ENCODE measurements at regions not wholly inside any gene's neighbourhood (a gene's known extent, or its start where the extent isn't known, plus 50 kb on each side); places are given as distances from the start of the nearest gene placed in this dataset.

- Histone ChIP-seq H3K36me3 (replicated peaks in 1 of 2; ENCODE audit: insufficient read depth in 1 of 2, low read depth in 2 of 2) (no peaks in the 10 kb centered on the region), H3K27ac (no peak overlapping the region), H3K4me1 (peaks cover 7% of the 10 kb centered on the region), H3K27me3 (no peaks in the 10 kb centered on the region), H3K9me3 (no peaks in the 10 kb centered on the region), H3K4me3 (no peak overlapping the region)
- DNase-seq (no peak), ATAC-seq (no peak)
- 89 to 96% methylated on average over 5 of the region's 5 CpGs for WGBS, 2 donors
- intact Hi-C loops (cut with DNase I), result no loop called here
- TF ChIP-seq CTCF (IDR thresholded peaks at IDR 0.05), result no peak
- TF ChIP-seq POLR2A (IDR thresholded peaks at IDR 0.05), result no peak
These were observed 199.0 kb downstream of the ETS1 start for GRCh38 chr11:128388206-128388815.

- H3K9me3 ChIP-seq, result no peaks in the 10 kb centered on the region
- WGBS, 2 donors, result 41 to 58% methylated on average over 3 of the region's 3 CpGs
- intact Hi-C loops (cut with DNase I), result no loop called here
- DNase-seq, result no peak
- TF ChIP-seq CTCF (IDR thresholded peaks at IDR 0.05) (no peak), POLR2A (IDR thresholded peaks at IDR 0.05) (no peak)
- no peaks in the 10 kb centered on the region for H3K36me3 ChIP-seq (replicated peaks in 1 of 2; ENCODE audit: insufficient read depth in 1 of 2, low read depth in 2 of 2)
- no peaks in the 10 kb centered on the region for H3K27me3 ChIP-seq
- H3K4me1 ChIP-seq, result no peaks in the 10 kb centered on the region
- H3K27ac ChIP-seq, result no peak overlapping the region
- H3K4me3 ChIP-seq, result no peak overlapping the region
- ATAC-seq, result no peak
These were observed 207.5 kb downstream of the ETS1 start for GRCh38 chr11:128379587-128380580.

- no peaks in the 10 kb centered on the region for H3K4me1 ChIP-seq
- H3K9me3 ChIP-seq, result no peaks in the 10 kb centered on the region
- ATAC-seq, result no peak
- TF ChIP-seq POLR2A (IDR thresholded peaks at IDR 0.05) (no peak), CTCF (IDR thresholded peaks at IDR 0.05) (no peak)
- no peak overlapping the region for H3K4me3 ChIP-seq
- intact Hi-C loops (cut with DNase I), result no loop called here
- 0 to 7% methylated on average over 1 of the region's 1 CpG for WGBS, 2 donors
- no peaks in the 10 kb centered on the region for H3K27me3 ChIP-seq
- H3K27ac ChIP-seq, result no peak overlapping the region
- H3K36me3 ChIP-seq (replicated peaks in 1 of 2; ENCODE audit: insufficient read depth in 1 of 2, low read depth in 2 of 2), result no peaks in the 10 kb centered on the region
- no peak for DNase-seq
These were observed 211.4 kb downstream of the ETS1 start for GRCh38 chr11:128375961-128376360.

- DNase-seq (no peak), ATAC-seq (no peak)
- Histone ChIP-seq H3K4me1 (no peaks in the 10 kb centered on the region), H3K36me3 (replicated peaks in 1 of 2; ENCODE audit: insufficient read depth in 1 of 2, low read depth in 2 of 2) (no peaks in the 10 kb centered on the region), H3K9me3 (no peaks in the 10 kb centered on the region), H3K27me3 (no peaks in the 10 kb centered on the region), H3K4me3 (no peak overlapping the region), H3K27ac (no peak overlapping the region)
- WGBS, 2 donors, result 64 to 67% methylated on average over 3 of the region's 3 CpGs
- TF ChIP-seq CTCF (IDR thresholded peaks at IDR 0.05) (no peak), POLR2A (IDR thresholded peaks at IDR 0.05) (no peak)
- intact Hi-C loops (cut with DNase I), result no loop called here
These were observed 213.3 kb downstream of the ETS1 start for GRCh38 chr11:128374026-128374425.

All from body of pancreas (tissue), 4 donors.